ENCODE measurements at regions not wholly inside any gene's neighbourhood (a gene's known extent, or its start where the extent isn't known, plus 50 kb on each side); places are given as distances from the start of the nearest gene placed in this dataset.

GRCh38 chr20:60220706-60221105 is 262.5 kb downstream of the CDH26 start:
- TF ChIP-seq, protein P1, sequence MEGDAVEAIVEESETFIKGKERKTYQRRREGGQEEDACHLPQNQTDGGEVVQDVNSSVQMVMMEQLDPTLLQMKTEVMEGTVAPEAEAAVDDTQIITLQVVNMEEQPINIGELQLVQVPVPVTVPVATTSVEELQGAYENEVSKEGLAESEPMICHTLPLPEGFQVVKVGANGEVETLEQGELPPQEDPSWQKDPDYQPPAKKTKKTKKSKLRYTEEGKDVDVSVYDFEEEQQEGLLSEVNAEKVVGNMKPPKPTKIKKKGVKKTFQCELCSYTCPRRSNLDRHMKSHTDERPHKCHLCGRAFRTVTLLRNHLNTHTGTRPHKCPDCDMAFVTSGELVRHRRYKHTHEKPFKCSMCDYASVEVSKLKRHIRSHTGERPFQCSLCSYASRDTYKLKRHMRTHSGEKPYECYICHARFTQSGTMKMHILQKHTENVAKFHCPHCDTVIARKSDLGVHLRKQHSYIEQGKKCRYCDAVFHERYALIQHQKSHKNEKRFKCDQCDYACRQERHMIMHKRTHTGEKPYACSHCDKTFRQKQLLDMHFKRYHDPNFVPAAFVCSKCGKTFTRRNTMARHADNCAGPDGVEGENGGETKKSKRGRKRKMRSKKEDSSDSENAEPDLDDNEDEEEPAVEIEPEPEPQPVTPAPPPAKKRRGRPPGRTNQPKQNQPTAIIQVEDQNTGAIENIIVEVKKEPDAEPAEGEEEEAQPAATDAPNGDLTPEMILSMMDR (tag by site-specific recombination; IDR thresholded peaks at IDR 0.05): no peak
- TF ChIP-seq ZFHX2 (tag by site-specific recombination; conservative IDR thresholded peaks at IDR 0.05): no peak
- TF ChIP-seq ZNF341 (tag by site-specific recombination; IDR thresholded peaks at IDR 0.05; ENCODE audit: low read depth): no peak
- TF ChIP-seq ZNF23 (tag by site-specific recombination; IDR thresholded peaks at IDR 0.05; ENCODE audit: borderline replicate concordance): no peak
- TF ChIP-seq ZNF621 (tag by site-specific recombination; IDR thresholded peaks at IDR 0.05): no peak
- TF ChIP-seq ZXDB (tag by site-specific recombination; IDR thresholded peaks at IDR 0.05): no peak
- no peak for TF ChIP-seq KLF16 (tag by site-specific recombination; IDR thresholded peaks at IDR 0.05)
- TF ChIP-seq ZNF501 (tag by site-specific recombination; IDR thresholded peaks at IDR 0.05): no peak
- no peak for TF ChIP-seq ZNF488 (tag by site-specific recombination; IDR thresholded peaks at IDR 0.05)
- no peak for TF ChIP-seq TSHZ1 (tag by site-specific recombination; IDR thresholded peaks at IDR 0.05; ENCODE audit: borderline replicate concordance)
- TF ChIP-seq MZF1 (tag by site-specific recombination; IDR thresholded peaks at IDR 0.05; ENCODE audit: borderline replicate concordance): no peak

Measured in HEK293 (cell line).